Right hindlimb (tissue), 1 donor: ENCODE measurements at regions not wholly inside any gene's neighbourhood (a gene's known extent, or its start where the extent isn't known, plus 50 kb on each side); places are given as distances from the start of the nearest gene placed in this dataset.
"Not testable (repeated sequence)": the region's sequence is repeated elsewhere in the genome, so short reads cannot be mapped to it uniquely, and the experiment has no call there.

Experiments
- DNase-seq: peaks from one replicate; pipeline ENCODE4 v3.0.0-alpha.2; 2018

GRCh38 chr3:89533275-89533674 lies 425.9 kb downstream of the EPHA3 start:
- no peak for DNase-seq

GRCh38 chr3:89554587-89554986 lies 447.2 kb downstream of the EPHA3 start:
- not testable (repeated sequence) for DNase-seq

- no peak for DNase-seq
Observed at GRCh38 chr3:89558711-89559110, 451.3 kb downstream of the EPHA3 start.

GRCh38 chr3:89560568-89560967 lies 453.1 kb downstream of the EPHA3 start:
- DNase-seq, result no peak

- DNase-seq, result no peak
Observed at GRCh38 chr3:89562373-89562772, 455.0 kb downstream of the EPHA3 start.

- DNase-seq, result no peak
Observed at GRCh38 chr3:89565098-89565497, 457.7 kb downstream of the EPHA3 start.

GRCh38 chr3:89570465-89570864 lies 463.0 kb downstream of the EPHA3 start:
- no peak for DNase-seq

GRCh38 chr3:89571298-89571697 lies 463.9 kb downstream of the EPHA3 start:
- no peak for DNase-seq

- peak; percentile 58 for DNase-seq
Observed at GRCh38 chr3:89571707-89572106, 464.3 kb downstream of the EPHA3 start.

GRCh38 chr3:89572261-89572660 lies 464.8 kb downstream of the EPHA3 start:
- DNase-seq, result no peak

- DNase-seq, result no peak
Observed at GRCh38 chr3:89576417-89576816, 469.0 kb downstream of the EPHA3 start.

GRCh38 chr3:89577637-89578530 lies 470.5 kb downstream of the EPHA3 start:
- no peak for DNase-seq

GRCh38 chr3:89580859-89581258 lies 473.4 kb downstream of the EPHA3 start:
- no peak for DNase-seq

GRCh38 chr3:89584398-89584797 lies 477.0 kb downstream of the EPHA3 start:
- no peak for DNase-seq

- no peak for DNase-seq
Observed at GRCh38 chr3:89586256-89586655, 478.8 kb downstream of the EPHA3 start.

GRCh38 chr3:89586676-89587075 lies 479.3 kb downstream of the EPHA3 start:
- no peak for DNase-seq

GRCh38 chr3:89606151-89606550 lies 498.7 kb downstream of the EPHA3 start:
- no peak for DNase-seq

GRCh38 chr3:89612027-89612426 lies 504.6 kb downstream of the EPHA3 start:
- DNase-seq, result no peak

- no peak for DNase-seq
Observed at GRCh38 chr3:89613241-89613640, 505.8 kb downstream of the EPHA3 start.

- DNase-seq, result no peak
Observed at GRCh38 chr3:89617706-89618105, 510.3 kb downstream of the EPHA3 start.

- DNase-seq, result no peak
Observed at GRCh38 chr3:89619263-89619662, 511.8 kb downstream of the EPHA3 start.

GRCh38 chr3:89622063-89622700 lies 514.8 kb downstream of the EPHA3 start:
- DNase-seq, result no peak

- DNase-seq, result no peak
Observed at GRCh38 chr3:89624494-89624893, 517.1 kb downstream of the EPHA3 start.

- DNase-seq, result no peak
Observed at GRCh38 chr3:89625945-89626344, 518.5 kb downstream of the EPHA3 start.
